GM19467 (cell line): ENCODE measurements at regions not wholly inside any gene's neighbourhood (a gene's known extent, or its start where the extent isn't known, plus 50 kb on each side); places are given as distances from the start of the nearest gene placed in this dataset.
A peak's percentile ranks its signal among the peaks of the same experiment; 100 is the strongest.
"Not testable (repeated sequence)": the region's sequence is repeated elsewhere in the genome, so short reads cannot be mapped to it uniquely, and the experiment has no call there.

Source experiments
- ATAC-seq: cut with Tn5 transposase; IDR thresholded peaks from one replicate; pipeline ENCODE4 v1.9.1; 2021; ENCODE audit warnings: mild to moderate bottlenecking, moderate library complexity; ENCODE audit not compliant: unreplicated experiment

DNA sequence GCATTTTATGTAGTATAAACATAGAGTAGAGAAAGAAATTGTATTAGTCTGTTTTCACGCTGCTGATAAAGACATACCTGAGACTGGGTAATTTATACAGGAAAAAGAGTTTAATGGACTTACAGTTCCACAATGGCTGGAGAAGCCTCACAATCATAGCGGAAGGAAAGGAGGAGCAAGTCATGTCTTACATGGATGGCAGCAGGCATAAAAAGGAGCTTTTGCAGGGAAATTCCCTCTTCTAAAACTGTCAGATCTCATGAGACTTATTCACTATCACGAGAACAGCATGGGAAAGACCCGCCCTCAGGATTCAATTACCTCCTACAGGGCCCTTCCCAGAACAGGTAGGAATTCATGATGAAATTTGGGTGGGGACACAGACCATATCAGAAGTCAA is 98.1 kb downstream of the ARRDC3 start:
- not testable (repeated sequence) for ATAC-seq

GRCh38 chr5:91283899-91284298 is 99.2 kb downstream of the ARRDC3 start:
- no peak for ATAC-seq

GRCh38 chr5:91283326-91283725 is 99.8 kb downstream of the ARRDC3 start:
- ATAC-seq, result no peak

- ATAC-seq, result no peak
These were observed 100.9 kb downstream of the ARRDC3 start for GRCh38 chr5:91282210-91282609.

GRCh38 chr5:91281401-91281800 is 101.7 kb downstream of the ARRDC3 start:
- ATAC-seq, result no peak

GRCh38 chr5:91280362-91281269 is 102.5 kb downstream of the ARRDC3 start:
- peak; percentile 96 for ATAC-seq

DNA sequence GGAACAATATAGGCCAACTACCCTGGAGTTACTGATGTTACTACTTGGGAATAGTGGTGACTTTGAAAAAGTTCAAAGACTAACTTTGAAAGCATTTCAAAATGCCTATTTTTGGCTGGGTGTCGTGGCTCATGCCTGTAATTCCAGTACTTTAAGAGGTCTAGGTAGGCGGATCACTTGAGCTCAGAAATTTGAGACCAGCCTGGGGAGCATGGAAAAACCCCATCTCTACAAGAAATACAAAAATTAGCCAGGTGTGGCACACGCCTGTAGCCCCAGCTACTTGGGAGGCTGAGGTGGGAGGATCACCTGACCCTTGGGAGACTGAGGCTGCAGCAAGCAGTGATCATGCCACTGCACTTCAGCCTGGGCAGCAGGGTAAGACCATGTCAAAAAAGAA is 105.3 kb downstream of the ARRDC3 start:
- no peak for ATAC-seq

GRCh38 chr5:91277093-91277626 is 106.0 kb downstream of the ARRDC3 start:
- ATAC-seq, result no peak

GRCh38 chr5:91272858-91273257 is 110.3 kb downstream of the ARRDC3 start:
- ATAC-seq, result peak; percentile 94

DNA sequence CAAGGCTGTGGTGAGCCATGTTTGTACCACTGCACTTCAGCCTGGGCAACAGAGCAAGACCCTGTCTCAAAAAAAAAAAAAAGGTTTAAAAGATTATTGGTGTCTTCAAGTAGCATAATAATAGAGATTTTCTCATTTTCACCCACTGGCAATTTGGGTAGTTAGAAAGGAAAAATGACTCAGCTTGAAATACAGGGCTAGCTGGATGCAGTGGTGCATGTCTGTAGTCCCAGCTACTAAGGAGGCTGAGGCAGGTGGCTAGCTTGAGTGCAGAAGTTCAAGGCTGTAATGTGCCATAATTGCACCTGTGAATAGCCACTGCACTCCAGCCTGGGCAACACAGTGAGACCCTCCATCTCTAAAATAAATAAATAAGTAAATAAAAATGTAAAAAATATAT is 111.1 kb downstream of the ARRDC3 start:
- peak; percentile 48 for ATAC-seq

DNA sequence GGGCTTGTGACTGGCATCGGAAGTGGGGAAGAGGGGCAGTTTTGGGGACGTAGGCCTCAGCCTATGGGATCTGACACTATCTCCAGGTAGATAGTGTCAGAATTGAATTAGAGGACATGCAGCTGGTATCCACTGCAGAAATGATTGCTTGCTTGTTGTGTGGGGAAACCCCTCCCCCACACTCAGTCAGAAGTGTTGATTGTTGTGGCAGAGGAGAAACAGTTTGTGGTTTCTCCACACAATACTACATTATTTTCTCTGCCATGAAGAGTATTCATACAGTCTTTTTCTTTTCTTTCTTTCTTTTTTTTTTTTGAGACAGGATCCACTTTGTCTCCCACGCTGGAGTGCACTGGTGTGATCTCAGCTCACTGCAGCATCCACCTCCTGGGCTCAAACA is 113.9 kb downstream of the ARRDC3 start:
- no peak for ATAC-seq

GRCh38 chr5:91266184-91266705 is 116.9 kb downstream of the ARRDC3 start:
- ATAC-seq, result peak; percentile 54

DNA sequence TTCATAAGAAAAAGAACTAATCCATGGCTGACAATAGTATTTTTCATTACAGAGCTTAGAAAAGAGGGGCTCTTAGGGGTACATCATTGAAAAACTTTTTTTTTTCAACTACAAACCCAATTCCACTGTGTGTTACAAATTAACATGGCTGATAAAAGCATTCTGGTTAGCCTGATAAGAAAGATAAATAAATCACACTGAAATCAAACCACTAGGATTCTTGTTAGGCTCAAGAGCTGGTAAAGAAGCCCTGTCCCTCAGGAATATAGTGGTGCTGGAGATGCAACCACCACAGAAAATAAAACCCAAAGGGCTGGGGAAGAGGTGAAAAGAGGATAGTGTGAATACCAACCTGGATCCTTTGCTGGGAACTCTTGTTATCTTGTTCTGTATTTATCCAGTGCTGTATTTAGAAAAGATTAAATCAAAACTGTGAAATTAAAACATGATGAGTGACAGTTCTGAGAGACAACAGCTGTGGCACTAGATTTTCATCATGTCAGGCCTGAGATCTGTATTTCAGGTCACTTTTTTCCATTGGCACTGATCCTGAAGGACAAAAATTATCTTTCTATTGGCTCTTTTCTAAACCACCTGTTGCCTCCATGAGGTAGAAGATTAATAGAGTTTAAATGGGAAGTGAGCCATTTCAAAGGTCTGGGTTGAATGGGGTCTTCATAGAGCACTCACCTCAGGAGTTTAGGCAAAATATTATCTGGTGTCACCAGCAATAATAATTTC is 118.6 kb downstream of the ARRDC3 start:
- ATAC-seq, result no peak

- ATAC-seq, result no peak
These were observed 119.2 kb downstream of the ARRDC3 start for GRCh38 chr5:91263898-91264297.

DNA sequence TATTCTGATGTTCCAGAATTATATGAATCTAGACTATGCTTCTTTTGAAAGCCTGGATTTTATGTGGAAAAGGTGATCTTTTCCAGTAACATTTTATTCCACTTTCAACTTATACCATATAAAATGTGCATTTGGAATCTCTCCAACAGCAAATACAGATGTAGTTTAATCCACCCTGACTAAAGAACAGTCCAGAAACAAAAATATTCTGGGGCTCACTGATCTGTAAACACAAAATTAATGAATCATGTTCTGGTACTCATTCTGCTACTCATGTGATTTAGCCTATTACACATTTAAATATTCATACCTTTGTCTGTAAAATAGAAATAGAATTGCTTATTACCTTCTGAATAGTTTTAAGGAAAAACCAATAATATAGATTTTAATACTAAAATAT is 125.8 kb downstream of the ARRDC3 start:
- ATAC-seq, result no peak

DNA sequence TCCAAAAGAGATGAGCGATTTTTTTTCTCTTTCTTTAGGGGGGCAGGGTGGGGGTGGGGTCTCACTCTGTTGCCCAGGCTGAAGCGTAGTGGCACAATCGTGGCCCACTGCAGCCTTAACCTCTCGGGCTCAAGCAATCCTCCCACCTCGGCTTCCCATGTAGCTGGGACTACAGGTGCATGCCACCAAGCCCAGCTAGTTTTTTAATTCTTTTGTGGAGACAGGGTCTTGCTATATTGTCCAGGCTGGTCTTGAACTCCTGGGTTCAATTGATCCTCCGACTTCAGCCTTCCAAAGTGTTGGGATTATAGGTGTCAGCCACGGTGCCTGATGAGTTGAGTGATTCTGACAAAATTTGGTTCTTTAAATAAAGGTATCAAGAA is 127.0 kb downstream of the ARRDC3 start:
- ATAC-seq, result no peak

- no peak for ATAC-seq
These were observed 127.5 kb downstream of the ARRDC3 start for GRCh38 chr5:91255396-91256141.

DNA sequence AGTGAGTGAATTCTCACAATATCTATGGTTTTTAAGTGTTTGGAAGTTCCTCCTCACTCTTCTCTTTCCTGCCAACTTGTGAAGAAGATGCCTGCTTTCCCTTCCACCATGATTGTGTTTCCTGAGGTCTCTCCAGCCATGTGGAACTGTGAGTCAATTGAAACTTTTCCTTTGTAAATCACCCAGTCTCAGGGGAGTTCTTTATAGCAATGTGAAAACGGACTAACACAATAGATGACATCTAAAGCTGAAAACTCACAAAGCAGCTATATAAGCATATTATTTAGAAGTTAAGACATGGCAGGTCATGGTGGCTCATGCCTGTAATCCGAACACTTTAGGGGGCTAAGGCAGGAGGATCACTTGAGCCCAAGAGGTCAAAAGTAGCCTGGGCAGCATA is 130.2 kb downstream of the ARRDC3 start:
- ATAC-seq, result no peak

DNA sequence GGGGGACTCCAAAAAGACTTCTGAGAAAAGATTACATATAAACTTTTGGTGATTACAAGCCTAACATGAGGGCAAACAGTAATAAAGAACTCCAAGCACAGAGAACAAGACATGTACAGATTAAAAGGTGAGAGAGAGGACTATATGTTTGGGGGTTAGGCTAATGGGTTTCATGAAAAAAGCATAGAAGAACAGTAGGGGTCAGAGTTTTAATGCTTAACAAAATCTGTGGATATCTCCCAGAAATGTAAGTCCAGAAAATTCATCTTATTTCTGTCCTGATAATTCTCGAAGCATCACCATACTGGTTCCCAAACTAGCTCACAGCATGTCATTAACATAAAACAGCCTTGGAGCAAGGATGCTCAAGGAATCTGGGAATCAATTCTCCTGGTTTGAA is 137.2 kb downstream of the ARRDC3 start:
- ATAC-seq, result no peak

DNA sequence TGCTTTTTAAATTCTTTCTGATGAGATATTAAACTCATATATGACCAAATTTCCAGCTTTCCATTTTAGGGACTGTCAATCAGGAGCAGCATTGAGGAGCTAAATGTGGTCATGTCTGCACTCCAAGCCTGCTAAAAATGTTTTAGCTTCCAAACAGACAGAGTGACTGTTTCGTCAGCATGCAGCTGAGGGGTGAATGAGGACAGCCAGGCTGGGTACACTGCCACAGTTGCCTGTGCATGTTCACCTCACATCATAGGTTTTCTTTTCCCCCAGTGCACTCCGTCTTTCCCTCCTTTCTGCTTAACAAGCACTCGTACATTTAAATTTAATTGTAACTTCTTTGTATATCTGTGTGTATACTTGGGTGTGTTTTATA is 138.1 kb downstream of the ARRDC3 start:
- no peak for ATAC-seq
